ENCODE measurements at regions not wholly inside any gene's neighbourhood (a gene's known extent, or its start where the extent isn't known, plus 50 kb on each side); places are given as distances from the start of the nearest gene placed in this dataset.
"Not testable (repeated sequence)": the region's sequence is repeated elsewhere in the genome, so short reads cannot be mapped to it uniquely, and the experiment has no call there.

DNA sequence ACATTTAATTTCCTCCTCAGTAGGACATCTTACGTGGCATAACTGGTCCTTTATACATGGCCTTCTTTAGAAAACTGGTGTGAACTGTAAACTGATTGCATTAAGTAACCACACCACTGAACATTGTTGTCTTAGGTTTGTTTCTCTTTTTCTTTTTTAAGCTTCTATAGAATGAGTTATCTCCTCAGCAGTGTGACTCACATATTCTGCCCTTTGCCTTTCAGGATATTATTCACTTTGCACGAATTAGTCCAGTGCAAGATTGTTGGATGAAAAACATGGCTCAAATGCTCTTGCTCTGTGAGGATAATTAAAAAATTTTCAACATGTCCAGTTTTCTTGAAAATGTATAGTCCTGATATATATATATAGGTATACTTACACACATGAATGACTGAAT is 147.6 kb downstream of the KBTBD8 start:
- no peak for DNase-seq (ENCODE audit: low read depth in 4 of 4, low spot score in 1 of 4)

DNA sequence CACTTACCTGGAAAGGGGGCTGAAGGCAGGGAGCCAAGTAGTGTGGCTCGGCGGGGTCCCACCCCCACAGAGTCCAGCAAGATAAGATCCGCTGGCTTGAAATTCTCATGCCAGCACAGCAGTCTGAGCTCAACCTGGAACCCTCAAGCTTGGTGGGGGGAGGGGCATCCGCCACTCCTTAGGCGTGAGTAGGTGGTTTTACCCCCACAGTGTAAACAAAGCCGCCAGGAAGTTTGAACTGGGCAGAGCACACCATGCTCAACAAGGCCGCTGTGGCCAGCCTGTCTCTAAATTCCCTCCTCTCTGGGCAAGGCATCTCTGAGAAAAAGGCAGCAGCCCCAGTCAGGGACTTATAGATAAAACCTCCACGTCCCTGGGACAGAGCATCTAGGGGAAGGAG is 156.3 kb downstream of the KBTBD8 start:
- DNase-seq (ENCODE audit: low read depth in 4 of 4, low spot score in 1 of 4), result no peak

DNA sequence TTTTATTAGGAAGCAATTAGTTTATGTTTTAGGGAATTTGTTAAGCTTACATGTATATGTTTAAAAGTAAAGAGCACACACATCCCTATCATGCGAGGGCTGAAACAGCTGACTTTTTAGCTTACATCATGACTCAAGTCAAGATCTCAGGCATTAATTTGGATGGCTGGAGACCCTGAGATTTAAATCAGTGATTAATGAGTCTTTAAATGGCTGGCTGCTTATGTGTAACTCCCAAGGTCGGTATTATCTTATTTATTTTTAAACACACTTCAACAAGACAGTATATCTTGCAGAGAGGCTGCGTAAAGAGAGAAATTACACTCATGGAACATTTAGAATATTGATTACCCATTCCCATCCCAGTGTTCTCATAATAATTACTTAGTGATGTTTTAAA is 169.4 kb downstream of the KBTBD8 start:
- DNase-seq (ENCODE audit: low read depth in 4 of 4, low spot score in 1 of 4), result no peak

DNA sequence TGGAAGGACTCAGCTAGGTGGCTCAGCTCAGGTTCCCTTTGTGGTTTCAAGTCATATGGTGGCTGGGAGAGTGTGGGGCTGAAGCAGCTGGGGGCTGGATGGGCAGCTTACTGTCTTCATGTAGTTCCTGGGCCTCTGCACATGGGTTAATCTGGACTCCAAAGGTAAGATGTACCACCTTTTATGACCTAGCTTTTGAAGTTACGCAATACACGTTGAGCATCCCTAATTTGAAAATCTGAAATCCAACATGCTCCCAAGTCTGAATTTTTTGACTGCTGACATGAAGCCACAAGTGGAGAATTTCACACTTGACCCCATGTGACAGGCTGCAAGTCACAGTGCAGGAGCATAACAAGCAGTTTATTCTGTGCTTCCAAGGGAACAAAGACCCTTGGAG is 173.7 kb downstream of the KBTBD8 start:
- DNase-seq (ENCODE audit: low read depth in 4 of 4, low spot score in 1 of 4), result no peak

DNA sequence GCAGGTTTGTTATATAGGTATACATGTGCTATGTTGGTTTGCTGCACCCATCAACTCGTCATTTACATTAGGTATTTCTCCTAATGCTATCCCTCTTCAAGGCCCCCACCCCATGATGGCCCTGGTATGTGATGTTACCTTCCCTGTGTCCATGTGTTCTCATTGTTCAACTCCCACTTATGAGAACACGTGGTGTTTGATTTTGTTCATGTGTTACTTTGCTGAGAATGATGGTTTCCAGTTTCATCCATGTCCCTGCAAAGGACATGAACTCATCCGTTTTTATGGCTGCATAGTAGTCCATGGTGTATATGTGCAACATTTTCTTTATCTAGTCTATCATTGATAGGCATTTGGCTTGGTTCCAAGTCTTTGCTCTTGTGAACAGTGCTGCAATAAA is 175.0 kb downstream of the KBTBD8 start:
- not testable (repeated sequence) for DNase-seq (ENCODE audit: low read depth in 4 of 4, low spot score in 1 of 4)

DNA sequence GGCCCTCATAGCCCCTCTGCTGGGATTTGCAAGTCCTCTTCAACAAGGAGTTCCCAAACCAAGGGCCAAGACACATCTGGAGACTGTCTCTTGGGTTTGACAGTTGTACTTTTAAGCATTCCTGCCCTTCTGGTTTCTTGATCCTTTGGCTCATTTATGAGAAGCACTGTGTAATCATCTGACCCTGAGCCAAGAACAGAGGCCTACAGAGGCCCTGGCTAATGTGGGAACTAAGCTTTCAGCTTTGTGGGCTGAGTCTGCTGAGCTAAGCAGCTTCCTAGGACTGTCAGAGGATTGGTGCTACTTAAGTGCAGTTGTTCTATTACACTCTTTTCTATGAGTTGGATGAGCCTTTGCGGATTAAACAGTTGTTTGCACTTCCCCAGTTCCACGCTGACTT is 178.3 kb downstream of the KBTBD8 start:
- no peak for DNase-seq (ENCODE audit: low read depth in 4 of 4, low spot score in 1 of 4)

DNA sequence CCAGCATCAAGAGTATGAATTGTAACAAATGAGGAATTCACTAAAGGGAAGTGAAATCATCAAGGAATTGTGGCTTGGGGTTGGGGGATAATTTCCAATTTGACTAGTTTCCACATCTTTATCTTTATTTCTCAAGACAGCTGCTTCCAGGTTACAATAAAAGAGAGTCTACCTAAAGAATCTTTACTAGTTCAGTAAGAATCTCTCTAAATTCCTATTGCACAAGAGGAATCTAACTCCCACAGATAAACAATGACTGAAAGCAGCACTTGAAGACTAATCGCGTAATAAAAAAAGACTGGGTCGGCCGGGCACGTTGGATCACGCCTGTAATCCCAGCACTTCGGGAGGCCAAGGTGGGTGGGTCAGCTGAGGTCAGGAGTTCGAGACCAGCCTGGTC is 194.4 kb downstream of the KBTBD8 start:
- no peak for DNase-seq (ENCODE audit: low read depth in 4 of 4, low spot score in 1 of 4)

DNA sequence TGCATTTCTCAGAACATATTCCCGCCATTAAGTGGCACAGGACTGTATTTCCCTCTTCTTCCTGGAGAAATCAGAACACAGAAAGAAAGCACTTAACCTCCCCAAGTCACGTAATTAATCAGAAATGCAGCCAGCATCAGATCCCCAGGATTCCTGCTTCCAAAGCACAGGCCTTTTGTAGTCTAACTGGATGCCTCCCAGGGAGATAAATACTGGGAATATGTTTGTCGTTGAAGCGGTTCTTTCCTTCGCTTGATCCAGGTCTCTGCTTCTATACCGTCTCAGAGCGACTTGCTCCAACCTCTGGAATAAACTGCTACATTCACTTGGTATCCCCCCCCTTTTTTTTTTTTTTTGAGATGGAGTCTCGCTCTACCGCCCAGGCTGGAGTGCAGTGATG is 198.6 kb downstream of the KBTBD8 start:
- no peak for DNase-seq (ENCODE audit: low read depth in 4 of 4, low spot score in 1 of 4)

DNA sequence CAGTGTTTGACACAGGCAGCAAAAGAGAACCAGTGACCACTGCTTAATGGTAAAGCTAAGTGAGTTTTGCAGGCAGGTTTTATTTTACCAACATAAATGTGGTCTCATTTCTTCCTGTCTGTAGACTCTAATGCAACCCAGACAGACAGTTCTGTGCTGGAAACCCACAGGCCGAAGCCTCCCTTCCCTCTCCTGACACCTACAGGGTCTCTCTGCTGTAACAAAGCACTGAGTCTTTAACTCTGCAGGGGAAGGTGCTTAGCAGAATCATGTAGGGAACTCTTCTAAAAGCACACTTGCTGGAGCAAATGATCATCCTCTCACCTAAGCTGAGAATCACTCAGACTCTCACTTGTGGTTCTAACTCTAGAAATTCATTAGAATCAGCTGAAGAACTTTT is 200.3 kb downstream of the KBTBD8 start:
- DNase-seq (ENCODE audit: low read depth in 4 of 4, low spot score in 1 of 4), result no peak

DNA sequence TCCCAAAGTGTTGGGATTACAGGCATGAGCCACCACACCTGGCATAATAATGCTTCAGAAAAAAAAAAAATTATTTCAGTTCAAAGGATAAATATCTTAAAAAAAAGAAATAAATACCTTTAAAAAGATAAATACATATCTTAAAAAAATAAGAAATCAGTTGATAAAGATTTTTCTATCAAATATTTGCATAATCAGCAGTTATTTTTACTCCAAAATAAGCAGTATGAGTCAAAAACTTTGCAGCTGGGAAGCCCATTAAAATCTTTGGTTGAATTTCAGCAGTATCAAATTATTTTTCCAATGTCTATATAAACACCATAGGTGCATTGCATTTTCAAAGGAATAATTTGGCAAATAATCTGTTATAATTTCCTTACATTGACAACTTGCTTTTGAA is 202.5 kb downstream of the KBTBD8 start:
- no peak for DNase-seq (ENCODE audit: low read depth in 4 of 4, low spot score in 1 of 4)

DNA sequence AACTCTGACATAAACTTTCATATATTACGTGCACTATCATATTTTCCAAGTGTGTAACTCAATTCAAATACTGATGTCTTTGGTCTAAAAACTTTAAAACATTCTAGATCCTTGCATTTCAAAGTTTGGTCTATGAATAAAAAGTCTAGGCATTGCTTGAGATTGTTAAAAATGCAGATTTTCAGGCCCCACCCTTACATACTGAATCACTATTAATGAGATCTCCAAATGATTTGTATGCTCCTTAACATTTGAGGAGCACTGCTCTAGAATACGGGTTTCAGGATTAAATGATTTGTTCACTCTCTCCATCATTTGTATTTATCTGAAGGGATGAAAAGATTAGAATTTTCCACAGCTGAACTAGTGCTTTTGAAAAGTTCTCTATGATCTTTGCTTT is 202.9 kb downstream of the KBTBD8 start:
- DNase-seq (ENCODE audit: low read depth in 4 of 4, low spot score in 1 of 4), result no peak

DNA sequence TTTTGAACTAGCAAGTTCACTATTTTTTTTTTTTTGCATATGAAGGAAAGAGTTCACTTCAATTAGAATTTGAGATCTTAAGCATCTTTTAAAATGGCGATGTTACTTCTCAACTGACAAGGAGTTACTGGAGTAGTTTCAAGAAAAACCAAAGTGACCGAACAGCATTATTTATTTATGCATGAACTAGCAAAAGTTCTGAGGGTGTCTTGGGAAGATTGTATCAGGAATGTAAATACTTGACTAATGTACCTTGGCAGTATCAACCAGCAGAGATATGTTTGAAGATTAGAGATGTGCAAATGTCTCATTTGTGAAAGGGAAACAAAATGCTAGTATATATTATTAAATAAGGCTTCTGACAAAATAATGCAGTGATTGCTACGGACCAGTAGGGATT is 203.9 kb downstream of the KBTBD8 start:
- DNase-seq (ENCODE audit: low read depth in 4 of 4, low spot score in 1 of 4), result no peak

DNA sequence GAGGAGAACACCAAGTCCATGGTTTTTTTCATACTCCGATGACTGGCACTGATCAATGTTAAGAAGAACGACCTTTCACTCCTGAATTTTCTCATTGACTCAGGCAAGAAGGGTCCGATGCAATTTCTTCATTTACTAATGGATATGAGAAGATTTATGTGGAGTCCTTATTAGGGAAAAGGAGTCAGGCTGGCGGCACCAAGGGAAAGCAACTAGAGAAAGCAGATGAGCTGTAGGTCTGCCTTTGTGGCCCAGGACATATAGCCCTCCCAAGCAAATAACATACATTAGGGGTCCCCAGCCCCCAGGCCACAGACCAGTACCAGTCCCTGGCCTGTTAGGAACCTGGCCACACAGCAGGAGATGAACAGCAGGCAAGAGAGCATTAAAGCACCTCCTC is 206.8 kb downstream of the KBTBD8 start:
- no peak for DNase-seq (ENCODE audit: low read depth in 4 of 4, low spot score in 1 of 4)

DNA sequence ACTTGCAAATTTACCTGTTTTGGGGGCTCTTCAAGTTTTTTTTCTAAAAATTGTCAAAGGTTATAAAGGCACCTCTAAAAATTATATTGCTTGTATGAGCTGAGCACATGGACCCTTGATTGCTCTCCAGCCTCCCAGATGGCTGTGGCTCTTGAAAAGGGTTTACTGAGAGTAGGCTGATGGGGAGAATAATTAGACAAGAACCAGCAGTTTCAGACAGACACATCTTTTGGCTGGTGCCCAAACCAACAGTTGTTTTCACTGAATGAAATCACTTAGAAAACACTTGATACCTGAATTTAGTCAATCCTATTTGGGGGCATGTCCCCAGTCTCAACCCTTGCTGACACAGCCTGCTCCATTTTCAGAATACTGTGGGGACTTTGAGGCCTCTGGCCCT is 217.6 kb downstream of the KBTBD8 start:
- DNase-seq (ENCODE audit: low read depth in 4 of 4, low spot score in 1 of 4), result no peak

DNA sequence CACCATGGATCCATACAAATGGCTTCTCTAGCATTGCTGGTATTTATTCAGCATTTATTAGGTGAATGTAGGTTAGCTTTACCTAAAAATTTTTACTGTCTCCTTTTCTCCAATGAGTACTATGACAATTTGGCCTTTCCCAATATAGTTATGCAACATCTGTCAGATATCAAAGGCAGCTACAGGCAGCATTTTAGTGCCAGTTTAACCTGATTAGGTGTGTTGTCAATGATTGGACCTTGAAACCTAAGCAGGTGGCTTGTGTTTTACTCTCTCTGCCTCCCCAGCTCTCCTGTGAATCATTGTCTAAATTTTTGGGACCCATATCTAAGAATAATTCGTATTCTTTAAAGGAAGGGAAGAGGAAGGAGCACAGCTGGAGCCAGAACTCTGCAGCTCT is 228.9 kb downstream of the KBTBD8 start:
- no peak for DNase-seq (ENCODE audit: low read depth in 4 of 4, low spot score in 1 of 4)

DNA sequence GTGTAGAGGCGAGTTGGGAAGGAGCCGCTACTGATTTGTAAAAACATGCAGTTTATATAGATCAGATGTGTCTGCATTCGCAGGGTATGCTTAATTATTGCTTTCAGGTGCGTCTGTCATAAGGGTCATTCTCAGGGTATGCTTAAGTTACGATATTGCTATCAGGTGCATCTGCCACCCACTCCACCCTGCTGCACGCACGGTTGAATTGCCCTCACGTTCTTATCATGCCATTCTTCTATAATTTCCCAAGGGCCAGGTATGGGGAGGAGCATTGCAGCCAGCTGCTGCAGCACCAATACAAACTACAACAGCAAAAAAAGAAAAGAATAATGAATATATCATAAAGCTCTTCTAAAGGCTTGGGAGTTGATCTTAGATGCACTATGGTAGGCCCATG is 230.0 kb downstream of the KBTBD8 start:
- DNase-seq (ENCODE audit: low read depth in 4 of 4, low spot score in 1 of 4), result no peak

DNA sequence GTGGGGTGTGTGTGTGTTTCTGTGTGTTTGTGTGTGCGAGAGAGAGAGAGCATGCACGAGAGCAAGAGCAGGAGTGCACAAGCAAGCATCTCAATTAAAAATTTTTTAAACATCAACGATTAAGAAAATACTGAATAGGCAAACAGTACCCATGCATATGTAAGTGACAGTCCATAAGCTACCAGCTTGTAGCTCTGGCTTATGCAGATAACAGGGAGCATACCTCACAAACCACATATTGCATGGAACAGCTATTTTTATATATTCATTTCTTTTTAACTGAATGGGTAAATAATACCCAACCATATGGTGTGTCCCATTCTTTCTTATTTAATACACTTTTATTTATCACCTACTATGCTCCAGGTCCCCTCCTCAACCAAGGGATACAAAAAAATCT is 234.5 kb downstream of the KBTBD8 start:
- DNase-seq (ENCODE audit: low read depth in 4 of 4, low spot score in 1 of 4), result no peak

DNA sequence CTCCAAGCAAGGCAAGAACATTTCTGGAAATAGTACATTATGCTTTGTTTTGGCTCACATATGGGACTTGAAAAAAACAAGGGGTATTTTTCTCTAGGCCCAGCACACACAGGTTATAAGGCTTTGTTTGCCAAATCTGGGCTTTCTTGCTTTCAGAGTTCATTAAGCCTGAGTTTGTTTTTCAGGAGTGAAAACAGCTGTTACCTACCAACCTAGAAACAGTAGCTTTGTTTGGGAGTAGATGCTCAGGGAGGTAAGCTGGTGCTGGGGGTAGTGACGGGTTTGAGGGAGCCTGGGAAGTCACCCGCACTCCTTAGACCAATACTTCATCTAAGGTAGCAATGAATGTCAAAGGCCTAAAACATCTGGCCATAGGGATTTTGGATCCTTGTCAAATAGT is 241.2 kb downstream of the KBTBD8 start:
- DNase-seq (ENCODE audit: low read depth in 4 of 4, low spot score in 1 of 4), result no peak

DNA sequence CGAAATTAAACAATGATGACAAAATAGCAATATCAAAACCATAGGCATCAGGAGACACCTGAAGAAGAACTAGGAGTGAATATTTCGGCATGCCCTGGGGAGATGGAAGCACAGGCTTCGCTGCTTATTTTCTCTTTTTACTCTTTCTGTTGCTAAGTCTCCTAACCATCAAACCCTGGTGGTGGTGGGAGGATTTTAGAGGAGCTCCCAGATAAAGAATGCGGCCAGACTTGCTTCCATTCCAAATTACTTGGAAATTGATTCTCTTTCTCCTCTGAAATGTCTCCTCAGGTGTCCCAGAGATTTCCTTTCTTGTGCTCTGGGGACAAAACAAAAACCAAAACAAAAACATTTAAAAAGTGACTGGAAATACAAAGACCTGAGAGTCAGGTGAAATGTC is 243.0 kb downstream of the KBTBD8 start:
- DNase-seq (ENCODE audit: low read depth in 4 of 4, low spot score in 1 of 4), result no peak

DNA sequence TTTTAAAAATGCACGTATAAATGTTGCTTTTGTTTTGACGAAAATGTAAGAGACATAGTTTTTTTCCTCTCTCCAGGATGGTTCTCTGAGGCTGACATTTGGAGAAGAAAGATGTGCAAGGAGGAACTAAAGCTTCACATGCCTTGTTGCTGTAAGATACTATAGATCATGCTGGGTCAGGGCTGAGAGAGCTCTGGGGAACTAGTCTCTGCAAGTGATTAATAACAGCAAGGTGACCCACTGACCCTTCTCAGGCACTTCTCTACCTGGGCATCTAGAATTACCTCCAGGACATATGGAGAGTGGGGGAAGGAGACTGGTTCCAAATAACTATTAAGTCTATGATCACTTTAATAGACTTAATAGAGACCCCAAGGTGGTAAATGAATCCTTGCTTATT is 246.0 kb downstream of the KBTBD8 start:
- DNase-seq (ENCODE audit: low read depth in 4 of 4, low spot score in 1 of 4), result no peak

DNA sequence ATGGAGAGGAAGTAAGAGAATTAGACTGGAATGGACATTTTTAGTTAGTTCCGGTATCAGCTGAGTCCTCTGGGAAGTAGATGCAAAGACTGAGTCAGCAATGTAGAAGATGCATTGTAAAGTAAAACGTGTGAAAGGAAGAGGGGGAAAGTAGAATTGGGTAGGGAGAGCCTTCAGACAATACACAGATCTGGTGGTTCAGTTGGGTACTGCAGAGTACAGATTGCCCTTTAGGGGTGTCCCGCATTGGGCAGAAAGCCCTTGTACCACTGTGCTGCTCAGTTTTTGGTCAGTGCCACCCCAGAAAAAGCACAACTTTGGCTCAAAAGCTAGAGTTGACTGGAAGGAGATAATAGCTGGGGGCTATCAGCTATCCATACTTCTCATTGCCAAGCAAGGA is 247.4 kb downstream of the KBTBD8 start:
- no peak for DNase-seq (ENCODE audit: low read depth in 4 of 4, low spot score in 1 of 4)

DNA sequence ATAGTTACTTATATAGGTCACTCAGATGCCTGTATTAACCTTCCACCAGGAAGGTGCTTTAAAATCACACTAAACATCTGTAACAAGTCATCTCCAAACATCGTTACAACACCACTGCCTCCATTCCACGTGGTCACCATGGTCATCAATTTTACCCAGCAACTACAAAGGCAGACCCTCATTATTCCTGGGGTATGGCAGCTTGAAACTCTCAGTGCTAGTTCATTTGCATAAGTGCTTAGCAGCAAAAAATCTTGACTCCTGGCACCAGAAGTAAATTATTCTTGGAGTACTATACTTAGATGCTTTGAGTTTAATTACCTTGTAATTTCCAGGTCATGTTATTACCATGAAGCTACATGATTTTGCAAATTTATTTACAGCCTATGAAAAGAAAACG is 250.6 kb downstream of the KBTBD8 start:
- no peak for DNase-seq (ENCODE audit: low read depth in 4 of 4, low spot score in 1 of 4)

DNA sequence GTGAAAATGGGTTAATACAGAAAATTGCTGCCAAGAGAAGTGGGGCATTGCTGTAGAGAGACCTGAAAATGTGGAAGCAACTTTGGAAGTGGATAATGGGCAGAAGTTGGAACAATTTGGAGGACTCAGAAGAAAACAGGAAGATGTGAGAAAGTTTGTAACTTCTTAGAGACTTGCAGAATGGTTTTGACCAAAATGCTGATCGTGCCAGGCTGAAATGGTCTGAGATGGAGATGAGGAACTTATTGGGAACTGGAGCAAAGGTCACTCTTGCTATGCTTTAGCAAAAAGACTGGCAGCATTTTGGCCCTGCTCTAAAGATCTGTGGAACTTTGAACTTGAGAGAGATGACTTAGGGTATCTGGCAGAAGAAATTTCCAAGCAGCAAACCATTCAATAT is 254.8 kb downstream of the KBTBD8 start:
- DNase-seq (ENCODE audit: low read depth in 4 of 4, low spot score in 1 of 4), result not testable (repeated sequence)

DNA sequence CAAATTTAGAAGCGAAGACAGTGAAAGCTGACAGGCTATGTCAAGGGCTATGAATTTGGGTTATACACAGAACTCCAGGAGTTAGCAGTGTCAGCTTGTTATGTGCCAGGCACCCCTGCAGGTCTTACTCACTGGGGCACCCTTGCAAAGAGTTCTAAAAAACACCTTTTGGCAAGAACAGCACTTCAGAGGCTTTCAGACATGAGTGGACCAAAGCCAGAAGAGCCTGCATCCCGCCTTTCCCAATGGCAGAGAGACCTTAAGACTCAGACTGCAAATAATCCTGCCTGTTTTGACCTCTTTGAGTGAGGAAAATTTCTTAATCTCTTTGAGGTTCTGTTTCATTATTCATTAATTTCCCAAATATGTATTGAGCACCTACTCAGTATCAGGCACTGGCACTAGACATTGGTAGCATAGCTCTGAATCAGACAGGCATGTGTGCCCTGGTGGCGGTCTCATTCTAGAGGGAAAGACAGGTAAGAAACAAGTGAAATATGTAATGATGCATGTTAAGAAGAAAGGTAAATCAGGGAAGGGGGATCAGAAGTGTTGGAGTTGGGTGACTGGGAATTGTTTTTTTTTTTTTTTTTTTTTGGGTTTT is 280.0 kb downstream of the KBTBD8 start:
- no peak for DNase-seq (ENCODE audit: low read depth in 4 of 4, low spot score in 1 of 4)
